ENCODE measurements at regions not wholly inside any gene's neighbourhood (a gene's known extent, or its start where the extent isn't known, plus 50 kb on each side); places are given as distances from the start of the nearest gene placed in this dataset.
"Not testable (repeated sequence)": the region's sequence is repeated elsewhere in the genome, so short reads cannot be mapped to it uniquely, and the experiment has no call there.

DNA sequence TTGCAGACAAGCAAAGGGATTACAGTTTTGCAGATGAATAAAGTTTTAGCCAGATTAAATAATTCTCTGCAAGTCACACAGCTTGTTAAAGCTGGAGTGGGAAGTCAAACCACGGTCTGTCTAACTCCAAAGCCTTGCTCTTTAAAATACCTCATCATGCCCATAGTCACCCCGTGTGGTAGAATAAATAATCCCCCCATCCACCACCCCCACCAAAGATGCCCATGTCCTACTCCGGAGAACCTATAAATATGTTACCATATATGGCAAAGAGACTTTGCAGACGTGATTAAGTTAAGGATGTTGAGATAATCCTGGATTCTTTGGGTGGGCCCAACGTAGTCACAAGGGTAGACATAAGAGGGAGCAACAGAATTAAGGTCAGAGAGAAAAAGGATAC, 118.7 kb downstream of the BEND2 start:
- no peak for DNase-seq

DNA sequence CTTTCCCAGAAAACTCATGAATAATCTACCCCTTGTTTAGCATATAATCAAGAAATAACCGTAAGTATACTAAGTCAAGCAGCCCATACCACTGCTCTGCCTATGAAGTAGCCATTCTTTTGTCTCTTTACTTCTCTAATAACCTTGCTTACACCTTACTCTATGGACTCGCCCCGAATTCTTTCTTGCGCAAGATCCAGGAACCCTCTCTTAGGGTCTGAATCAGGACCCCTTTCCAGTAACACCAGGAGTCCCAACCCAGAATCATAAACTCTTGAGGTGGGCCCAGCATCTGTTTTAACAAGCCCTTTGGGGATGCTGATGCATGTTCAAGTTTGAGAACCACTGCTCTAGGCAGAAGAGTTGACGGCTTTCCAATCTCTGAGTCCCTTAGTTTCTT, 119.6 kb downstream of the BEND2 start:
- DNase-seq, result no peak

DNA sequence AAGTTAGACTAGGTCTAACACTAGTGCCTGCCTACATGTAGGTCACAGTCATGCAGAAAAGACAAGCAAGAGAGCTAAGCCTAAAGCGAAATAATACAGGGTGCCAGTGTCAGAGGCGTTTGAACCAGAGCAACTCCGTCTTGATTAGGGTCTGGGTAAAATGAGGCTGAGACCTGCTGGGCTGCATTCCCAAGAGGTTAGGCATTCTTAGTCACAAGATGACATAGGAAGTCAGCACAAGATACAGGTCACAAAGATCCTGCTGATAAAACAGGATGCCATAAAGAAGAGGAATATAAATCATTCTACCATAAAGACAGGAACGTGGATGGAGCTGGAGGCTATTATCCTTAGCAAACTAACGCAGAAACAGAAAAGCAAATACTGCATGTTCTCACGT, 120.9 kb downstream of the BEND2 start:
- no peak for DNase-seq

DNA sequence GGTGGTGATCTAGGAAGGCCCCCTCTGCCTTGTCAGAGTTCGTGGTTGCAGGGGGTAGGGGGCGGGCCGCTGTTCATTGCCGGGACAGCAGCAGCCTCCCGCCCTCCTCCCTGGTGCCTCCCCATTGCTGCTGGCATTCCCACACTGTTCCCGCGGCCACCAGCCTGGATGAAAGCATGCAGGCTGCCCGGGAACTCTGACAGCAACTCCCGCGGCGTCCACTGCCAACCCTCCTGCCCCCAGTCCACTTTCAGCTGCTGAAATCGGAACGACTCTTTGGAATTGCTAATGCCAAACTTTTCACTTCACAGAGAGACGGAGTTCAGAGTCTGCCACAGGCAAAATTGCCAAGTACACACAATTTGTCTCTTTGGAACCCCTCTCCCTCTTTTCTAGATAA, 121.9 kb downstream of the BEND2 start:
- DNase-seq, result no peak

DNA sequence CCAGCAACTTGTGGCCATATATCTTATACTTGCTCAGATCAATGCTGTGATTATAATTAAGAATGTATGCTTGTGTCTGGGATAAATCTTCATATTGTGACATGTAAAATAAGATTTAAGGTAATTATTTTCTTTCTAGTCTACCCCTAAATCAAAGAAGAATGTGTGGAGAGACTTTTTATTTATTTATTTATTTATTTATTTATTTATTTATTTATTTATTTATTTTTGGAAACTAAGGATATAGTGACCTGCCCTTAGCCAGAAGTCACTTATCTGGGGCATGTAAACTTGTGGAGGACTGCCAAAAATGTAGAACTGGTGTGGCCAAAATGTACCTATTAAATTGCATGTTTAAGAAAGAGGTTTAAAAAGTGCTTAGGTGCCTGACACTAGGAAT, 144.3 kb downstream of the BEND2 start:
- DNase-seq, result no peak

DNA sequence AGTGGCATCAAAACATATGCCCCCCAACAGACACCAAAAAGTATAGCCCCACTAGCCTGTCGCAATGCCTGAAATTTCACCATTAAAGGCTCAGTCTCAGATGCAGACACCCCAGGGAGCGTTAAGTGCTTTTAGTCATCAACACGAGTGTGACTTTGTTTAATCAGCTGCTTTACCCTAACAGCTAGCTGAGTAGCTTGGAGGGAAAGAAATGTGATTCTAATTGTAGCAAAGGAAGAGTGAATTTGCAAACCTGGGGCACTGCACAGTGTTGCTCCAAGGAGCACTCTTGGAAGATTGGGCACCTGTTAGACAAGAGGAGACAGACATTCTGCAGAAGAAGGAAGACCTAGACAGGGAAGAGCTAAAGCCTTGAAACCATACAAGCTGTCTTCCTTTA, 145.1 kb downstream of the BEND2 start:
- DNase-seq, result no peak

DNA sequence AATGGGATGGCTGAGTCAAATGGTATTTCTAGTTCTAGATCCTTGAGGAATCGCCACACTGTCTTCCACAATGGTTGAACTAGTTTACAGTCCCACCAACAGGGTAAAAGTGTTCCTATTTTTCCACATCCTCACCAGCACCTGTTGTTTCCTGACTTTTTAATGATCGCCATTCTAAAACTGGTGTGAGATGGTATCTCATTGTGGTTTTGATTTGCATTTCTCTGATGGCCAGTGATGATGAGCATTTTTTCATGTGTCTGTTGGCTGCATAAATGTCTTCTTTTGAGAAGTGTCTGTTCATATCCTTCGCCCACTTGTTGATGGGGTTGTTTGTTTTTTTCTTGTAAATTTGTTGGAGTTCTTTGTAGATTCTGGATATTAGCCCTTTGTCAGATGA, 152.6 kb downstream of the BEND2 start:
- not testable (repeated sequence) for DNase-seq

DNA sequence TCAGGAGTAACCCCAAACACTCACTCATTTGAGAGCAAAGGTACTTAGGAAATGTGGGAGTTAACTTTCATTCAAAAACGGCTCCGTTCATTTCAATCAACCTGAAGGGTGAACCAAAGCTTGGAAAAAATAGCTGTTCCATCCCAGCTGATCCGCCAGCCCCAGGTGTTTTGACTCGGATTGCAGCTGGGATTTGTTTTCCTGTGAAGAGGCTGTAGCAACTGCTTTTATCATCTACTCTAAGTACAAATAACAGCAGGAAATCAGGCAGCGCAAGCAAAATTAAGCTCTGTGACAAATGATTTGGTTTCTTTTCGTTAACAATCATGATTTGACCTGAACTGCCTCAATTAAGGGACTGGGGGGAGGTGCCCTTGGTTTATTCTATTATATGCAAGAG, 154.7 kb downstream of the BEND2 start:
- no peak for DNase-seq

DNA sequence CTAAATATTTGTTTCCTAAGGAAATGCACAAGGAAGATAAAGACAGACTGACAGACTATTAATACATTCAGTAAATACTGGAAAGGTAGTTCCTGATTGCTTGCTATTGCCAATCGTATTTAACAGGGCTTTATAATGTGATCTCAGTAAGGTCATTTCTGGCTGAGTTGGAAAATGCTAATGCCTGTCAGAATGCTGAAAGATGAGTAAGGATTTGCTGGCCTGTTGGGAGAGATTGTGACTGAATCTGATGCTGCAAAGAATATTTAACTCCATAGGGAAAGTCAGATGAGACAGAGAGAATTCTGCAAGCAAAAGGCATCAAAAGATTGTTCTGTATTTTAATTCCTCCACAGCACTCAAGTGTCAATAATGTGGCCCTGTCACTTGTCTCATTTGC, 169.0 kb downstream of the BEND2 start:
- DNase-seq, result no peak

DNA sequence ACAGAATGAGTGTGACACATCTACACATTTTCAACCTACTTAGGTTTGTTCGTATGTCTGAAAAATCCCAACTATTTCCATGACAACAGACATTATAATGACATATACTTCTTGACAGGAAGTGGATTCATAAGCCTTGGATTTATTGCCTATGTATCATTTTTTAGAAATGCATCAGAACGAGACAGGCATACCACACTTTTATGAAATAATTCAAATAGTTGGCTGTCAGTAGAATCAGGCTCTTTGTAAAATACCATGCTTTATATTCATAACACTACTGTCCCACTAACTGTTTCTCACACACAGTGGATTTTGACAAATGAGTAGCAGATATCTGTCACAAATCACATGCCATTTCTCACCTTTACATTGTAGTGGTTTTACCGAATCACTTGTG, 173.2 kb downstream of the BEND2 start:
- no peak for DNase-seq

DNA sequence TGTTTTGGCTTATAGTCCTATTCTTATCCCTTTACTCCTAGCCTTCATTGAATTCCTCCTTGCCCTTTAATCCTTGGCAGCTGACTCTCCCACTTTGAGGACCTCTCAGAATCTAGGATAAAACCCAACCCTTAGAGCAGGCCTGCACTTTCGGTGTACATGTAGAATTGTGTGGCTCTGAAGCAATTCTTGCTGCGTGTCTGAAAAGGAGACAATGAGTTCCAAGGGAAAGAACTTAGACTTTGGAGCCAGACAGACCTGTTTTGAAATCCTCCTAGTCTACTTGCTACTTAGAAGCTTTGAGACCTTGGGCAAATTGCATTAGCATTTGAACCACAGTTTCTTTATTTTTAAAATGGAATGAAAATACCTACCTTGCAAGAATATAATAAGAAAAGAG, 175.2 kb downstream of the BEND2 start:
- DNase-seq, result no peak

DNA sequence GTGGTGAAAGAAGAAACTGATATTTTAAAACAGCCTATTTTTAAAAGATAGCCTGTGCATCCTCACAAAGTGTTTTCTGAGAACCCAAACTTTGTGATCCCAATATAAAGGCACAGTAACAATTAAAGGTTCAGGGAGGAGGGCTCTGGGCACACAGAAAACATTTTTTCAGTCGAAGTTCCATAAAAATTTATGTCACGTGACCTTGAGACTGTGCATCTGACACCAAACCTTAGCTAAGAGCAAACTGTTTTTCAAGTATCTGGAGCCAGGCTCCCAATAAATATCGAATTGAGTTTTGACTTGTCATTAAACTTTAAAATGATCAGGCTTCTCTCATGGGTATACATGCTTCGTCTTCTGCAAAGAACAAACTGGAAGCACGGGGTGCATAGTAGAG, 177.9 kb downstream of the BEND2 start:
- no peak for DNase-seq

DNA sequence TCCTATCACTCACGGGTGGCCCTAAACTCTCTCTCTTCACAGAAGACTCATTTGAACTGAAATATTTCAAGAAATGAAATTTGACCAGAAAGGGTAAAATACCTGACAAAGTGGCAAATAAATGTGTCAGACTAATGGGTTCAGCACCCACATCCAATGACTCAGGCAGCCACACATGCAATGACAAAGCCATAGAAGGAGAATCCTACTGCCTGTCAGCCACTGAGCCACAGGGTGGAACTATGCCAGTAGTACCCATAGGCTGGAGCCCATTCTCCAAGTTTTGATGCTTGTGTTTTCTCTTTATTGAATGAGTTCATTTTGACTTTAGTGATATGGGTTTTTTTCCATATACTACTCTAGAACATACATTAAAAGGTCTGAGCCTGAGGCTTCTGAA, 179.0 kb downstream of the BEND2 start:
- no peak for DNase-seq

DNA sequence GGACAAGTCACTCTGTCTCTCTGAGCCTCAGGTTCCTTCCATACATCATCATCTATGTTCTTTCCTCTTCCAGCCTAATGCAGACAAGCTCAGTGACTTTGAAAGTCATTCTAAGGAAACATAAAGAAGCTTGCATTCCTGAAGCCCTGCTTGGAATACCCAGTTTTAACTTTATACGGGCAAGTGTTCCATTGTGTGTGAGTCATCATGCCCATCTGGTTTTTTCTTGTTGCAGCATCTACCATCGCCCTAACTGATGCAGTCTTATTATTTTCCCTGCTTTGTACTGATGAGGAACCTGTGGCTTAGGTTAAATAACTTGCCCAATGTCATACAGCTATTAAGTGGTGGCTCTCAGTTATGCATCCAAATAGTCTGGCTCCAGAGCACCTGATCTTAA, 177.9 kb upstream of the RAI2 start:
- DNase-seq, result no peak

DNA sequence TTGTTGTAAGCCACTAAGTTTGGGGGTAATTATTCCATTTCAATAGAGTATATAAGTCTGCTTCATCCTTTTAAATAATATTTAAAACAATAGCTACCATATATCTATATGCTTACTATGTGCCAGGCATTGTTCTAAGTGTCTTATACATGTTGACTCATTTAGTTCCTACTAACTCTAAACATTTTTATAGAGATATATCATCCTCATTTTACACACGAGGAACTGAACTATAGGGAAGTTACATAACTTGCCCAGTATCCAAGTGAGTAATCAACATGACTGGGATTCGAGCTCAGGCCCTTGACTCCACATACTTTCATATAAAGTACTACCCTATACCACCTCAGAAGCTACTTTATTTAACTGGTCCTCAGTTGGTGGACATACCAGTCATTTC, 175.3 kb upstream of the RAI2 start:
- no peak for DNase-seq

DNA sequence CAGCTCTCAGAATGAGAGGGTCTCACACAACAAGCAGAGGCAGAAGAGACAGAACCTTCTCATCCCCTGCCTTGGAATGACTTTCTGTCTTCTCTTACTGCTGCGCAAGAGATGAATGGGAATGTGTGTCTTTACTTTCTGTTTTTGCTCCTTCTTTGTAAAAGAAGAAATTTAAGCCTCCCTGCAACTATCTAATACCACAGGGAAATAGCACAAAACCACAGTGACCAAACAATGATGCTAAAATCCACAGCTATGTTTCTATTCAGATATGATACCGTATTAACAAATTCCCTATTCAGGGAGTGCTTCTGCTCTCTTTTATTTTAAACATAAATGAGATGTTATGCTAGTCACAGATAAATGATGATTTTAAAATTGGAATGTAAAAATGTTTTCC, 173.8 kb upstream of the RAI2 start:
- no peak for DNase-seq

DNA sequence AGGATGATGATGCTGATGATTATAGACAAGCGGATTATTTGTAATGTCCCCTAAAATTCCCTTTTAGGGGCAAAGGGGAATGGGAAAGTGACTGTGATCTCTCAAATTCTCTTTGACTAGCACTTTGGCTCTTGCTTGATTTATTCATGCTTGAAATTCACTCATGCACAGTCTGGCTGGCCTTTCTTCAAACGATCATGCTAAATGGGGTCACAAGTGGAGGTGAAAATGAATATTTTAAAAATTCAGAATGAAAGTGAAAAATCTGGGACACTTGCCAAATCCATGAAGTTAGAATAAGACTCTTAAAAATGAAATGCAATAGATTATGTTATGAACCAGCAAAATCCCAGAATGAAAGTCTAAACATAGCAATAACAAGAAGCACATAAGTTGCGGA, 173.4 kb upstream of the RAI2 start:
- no peak for DNase-seq

DNA sequence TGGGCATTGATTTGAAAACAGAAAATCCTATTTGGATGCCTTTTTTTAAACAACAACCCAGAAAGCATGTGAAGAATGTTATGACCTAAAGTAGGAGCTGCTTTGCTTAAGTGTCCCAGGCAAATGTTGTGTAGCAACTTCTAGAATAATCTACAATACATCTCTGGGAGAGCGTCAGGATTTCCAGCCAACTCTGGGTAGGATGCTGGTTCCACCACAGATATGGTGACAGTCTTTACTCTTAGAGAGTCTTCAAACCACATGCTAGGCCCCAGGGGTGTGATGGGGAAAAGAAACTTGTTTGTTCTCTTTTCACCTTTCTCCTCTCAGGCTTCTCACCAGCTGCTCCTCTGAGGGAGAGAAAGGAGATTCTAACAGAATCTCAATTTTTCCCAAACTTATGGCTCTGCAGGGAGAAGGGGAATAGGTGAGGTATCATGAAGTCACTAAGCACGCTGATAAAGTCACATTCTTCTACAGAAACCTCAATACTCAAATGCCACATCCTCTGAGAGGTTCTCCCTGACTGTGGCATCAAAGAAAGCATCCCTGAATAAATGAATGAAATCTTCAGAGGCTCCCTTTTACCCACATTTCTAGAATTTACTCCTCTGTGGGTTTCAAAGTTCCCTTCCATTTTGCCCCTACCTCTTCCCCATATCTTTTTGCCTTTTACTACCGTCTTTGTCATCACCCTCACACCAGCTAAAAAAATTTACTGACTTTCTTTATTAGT, 171.6 kb upstream of the RAI2 start:
- no peak for DNase-seq

DNA sequence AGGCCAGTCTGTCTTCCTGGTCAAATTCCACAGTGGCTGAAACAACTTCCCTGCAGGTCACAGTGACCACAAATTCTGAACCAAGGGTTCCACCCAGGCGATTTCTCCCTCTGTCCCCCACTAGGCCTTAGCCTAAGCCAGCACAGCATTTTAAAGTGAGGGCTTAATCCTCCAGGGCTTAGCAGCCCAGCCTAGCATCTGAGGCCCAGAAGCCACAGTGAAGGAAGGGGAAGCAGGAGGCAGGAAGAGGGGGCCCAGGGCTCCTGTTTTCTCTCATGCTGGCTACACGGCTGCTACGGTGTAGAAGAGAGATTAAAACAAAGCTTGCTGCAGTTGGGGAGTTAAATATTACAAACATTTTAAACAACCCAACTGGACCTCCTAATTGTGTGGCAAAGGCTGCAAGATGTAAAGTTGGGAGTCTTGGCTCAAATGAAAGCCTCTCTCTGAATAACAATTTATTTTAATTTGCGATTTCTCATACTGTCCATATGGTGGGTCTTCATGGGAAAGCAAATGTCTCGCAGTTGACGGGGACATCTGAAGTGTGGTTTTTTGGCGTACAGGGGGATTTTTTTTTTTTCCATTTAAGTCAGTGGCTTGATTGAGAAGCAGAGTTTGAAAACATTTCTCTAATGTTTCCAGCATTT, 170.8 kb upstream of the RAI2 start:
- no peak for DNase-seq

DNA sequence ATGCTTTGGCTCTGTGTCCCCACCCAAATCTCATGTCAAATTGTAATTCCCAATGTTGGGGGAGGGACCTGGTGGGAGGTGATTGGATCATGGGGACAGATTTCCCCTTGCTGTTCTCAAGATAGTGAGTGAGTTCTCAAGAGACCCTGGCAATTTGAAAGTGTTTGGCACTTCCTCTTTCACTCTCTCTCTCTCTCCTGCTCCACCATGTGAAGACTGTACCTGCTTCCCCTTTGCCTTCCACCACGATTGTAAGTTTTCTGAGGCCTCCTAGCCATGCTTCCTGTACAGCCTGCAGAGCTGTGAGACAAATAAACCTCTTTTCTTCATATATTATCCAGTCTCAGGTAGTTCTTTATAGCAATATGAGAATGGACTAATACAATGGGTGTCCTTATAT, 169.6 kb upstream of the RAI2 start:
- not testable (repeated sequence) for DNase-seq

DNA sequence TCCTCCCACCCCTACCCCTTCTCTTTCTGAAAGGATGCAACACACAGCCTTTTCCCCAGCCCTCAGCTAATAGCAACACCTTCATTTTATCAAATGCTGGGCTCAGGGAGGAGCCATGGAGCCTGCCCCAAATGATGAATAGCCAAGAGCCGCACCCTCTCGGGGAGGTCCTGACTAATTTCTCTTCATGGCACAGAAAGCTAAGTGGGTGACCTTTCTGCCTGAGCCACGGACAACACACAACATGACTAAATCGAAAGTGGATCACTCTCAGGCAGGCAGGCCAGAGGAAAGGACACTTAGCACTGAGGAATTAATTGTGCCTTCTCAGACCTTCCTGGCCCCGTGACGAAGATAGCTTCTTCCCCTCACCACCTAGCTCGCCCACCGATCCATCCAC, 165.1 kb upstream of the RAI2 start:
- DNase-seq, result no peak

DNA sequence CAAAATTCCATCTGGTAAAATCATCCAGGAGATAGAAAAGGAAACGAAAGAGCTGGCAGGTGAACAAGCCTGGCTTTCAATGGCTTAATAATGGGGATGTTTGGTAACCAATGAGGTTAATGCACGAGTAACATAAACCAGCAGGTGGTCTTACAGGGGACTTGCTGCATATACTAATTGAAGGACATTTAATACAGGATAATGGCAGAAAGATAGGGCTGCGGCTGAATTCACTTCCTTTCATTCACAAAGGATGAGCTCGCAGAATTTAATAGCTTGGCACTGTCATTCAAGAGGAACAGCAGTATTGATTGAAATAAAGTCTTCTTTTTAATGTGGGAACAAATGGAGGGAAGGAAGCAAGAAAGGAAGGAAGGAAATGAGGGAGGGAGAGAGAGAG, 156.3 kb upstream of the RAI2 start:
- no peak for DNase-seq

DNA sequence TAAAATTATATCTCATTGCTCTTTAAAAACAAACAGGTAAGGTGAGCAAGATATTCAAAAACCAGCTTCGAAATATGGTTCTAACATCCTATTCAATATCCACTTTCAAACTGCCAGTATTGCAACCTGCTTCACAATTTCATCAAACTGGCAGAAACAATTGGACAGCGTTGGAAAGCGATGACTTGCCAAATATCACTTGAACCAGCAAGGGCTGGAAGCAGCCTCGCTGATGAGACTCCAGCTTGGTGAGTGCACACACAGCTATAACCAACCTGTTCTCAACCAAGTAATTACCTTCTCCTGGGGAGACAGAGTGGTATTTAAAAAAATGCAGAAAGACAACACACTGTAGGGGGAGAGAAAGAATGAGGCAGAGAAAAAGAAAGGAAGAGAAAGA, 155.8 kb upstream of the RAI2 start:
- no peak for DNase-seq

DNA sequence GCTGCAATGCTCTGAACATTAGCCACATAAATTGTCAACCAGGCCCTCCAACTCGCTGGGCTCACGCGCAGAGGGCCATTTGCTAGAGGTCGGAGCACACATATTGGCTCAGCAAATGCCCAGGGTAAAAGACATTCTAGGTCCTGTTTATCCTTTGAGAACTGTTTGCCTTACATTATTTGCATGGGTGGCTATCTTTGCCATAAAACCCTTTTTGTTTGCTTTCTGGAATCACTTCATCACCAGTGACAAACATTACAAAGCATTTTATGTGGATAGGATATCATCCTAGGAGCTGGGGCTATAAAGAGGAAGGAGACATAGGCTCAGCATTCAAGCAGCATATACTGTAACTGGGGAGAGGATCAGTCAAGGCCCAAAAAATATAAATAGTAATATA, 149.2 kb upstream of the RAI2 start:
- no peak for DNase-seq

DNA sequence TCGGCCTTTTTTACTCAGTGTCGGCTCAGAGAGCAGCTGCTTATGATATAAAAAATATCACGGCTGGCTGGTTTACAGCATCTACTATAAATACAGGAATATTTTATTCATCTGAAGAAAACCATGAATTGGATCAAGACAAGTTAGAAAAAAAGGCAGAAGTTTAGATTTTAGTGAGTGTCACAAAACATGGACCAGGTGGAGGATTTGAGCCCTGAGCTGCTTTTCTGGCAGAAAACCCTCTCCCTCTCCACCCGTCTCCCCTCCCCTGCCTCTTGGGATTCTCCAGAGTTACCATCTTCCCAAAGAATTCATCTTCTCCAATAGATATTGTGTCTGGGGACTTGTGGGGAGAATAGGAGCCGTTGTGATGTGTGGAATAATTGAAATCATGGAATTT, 142.8 kb upstream of the RAI2 start:
- DNase-seq, result no peak

All from CD4-positive, alpha-beta T cell treated with Interleukin-17A for 1 hour (primary cell).